K562 (cell line): ENCODE measurements at regions not wholly inside any gene's neighbourhood (a gene's known extent, or its start where the extent isn't known, plus 50 kb on each side); places are given as distances from the start of the nearest gene placed in this dataset.

ENCODE experiments used
- ATAC-seq: fragments of 200-7000 bp; cut with Tn5 transposase; 3 replicates; pipeline ENCODE4 v1.9.1; 2020; ENCODE audit warnings: moderate library complexity
- BruUV-seq: library from RNA; stranded (reverse); fragments of 400-500 nt; replicated peaks from 2 replicates; lab custom pipeline; 2021; lab: Mats Ljungman, UMichigan
- CTCF ChIA-PET: fragments of 300-600 bp; formaldehyde crosslinking; extraction: SDS; loops from one replicate; lab custom pipeline; 2021; ENCODE audit warnings: low intra/inter-chr PET ratio; lab: Yijun Ruan, JAX
- POLR2A ChIA-PET: fragments of 300-600, 350-650 bp; sonication (Branson Sonifier 250); formaldehyde crosslinking; extraction: SDS; loops from one replicate; lab custom pipeline; 2021; ENCODE audit warnings: antibody characterized with exemption, inconsistent platforms; lab: Yijun Ruan, JAX
- DNase-seq, 4 experiments: peaks; one replicate each; pipeline versions ENCODE4 v3.0.0 to v3.0.0-alpha.2; 2011 to 2018; ENCODE audit warnings: low spot score in 3 of 4, mixed read lengths in 3 of 4; ENCODE audit errors: extremely low read depth in 1 of 4
- FAIRE-seq: peaks from 2 replicates; lab custom pipeline; 2011; peaks lifted over from hg19 to GRCh38; lab: Jason Lieb, UNC
- H2AFZ ChIP-seq: 2 replicates; pipeline ENCODE4 v1.6.0; 2011; ENCODE audit warnings: low read depth, low read length, control low read depth, inconsistent platforms
- H3K27ac ChIP-seq: fragments of 200-600 bp; 3 replicates; pipeline ENCODE4 v1.8.0; 2011; ENCODE audit warnings: low read depth, mild to moderate bottlenecking, control low read depth, inconsistent platforms, low read length, moderate library complexity, mixed read lengths; ENCODE audit errors: extremely low read depth
- H3K27me3 ChIP-seq, 2 experiments: fragments of 300-600 bp in 1 of 2; 2 replicates in 1 of 2; 3 replicates in 1 of 2; pipeline versions ENCODE4 v1.6.0 to v1.8.0; 2011; ENCODE audit warnings: inconsistent platforms in 2 of 2, low read length in 2 of 2, mild to moderate bottlenecking in 1 of 2, mixed read lengths in 1 of 2, moderate library complexity in 1 of 2; ENCODE audit not compliant: control insufficient read depth in 2 of 2, insufficient read depth in 2 of 2
- H3K36me3 ChIP-seq: fragments of 300-600 bp; 3 replicates; pipeline ENCODE4 v1.8.0; 2011; ENCODE audit warnings: mild to moderate bottlenecking, low read length, inconsistent platforms; ENCODE audit not compliant: control insufficient read depth, insufficient read depth
- H3K4me1 ChIP-seq, 2 experiments: fragments of 200-600 bp in 1 of 2; replicated peaks in 1 of 2; 2 replicates in 1 of 2; 3 replicates in 1 of 2; pipeline versions ENCODE4 v1.5.1 to v1.8.0; 2011; ENCODE audit warnings: inconsistent platforms in 2 of 2, low read length in 2 of 2, mild to moderate bottlenecking in 1 of 2, mixed read lengths in 1 of 2, moderate library complexity in 1 of 2; ENCODE audit not compliant: control insufficient read depth in 2 of 2, insufficient read depth in 2 of 2
- H3K4me2 ChIP-seq: 2 replicates; pipeline ENCODE4 v1.6.1; 2011; ENCODE audit warnings: low read length, control low read depth, inconsistent platforms, mixed read lengths; ENCODE audit not compliant: insufficient read depth
- H3K4me3 ChIP-seq: fragments of 200-600 bp; sonication (generic), shearing (Covaris generic); 2 replicates; pipeline ENCODE4 v1.5.1; 2016; ENCODE audit warnings: control low read depth, inconsistent platforms
- H3K79me2 ChIP-seq: fragments of 200-600 bp; 3 replicates; pipeline ENCODE4 v1.8.0; 2011; ENCODE audit warnings: low read length, inconsistent platforms; ENCODE audit not compliant: control insufficient read depth, insufficient read depth
- H3K9ac ChIP-seq, 2 experiments: 2 replicates each; pipeline versions ENCODE4 v1.6.0 to v1.6.1; 2011; ENCODE audit warnings: low read depth in 2 of 2, low read length in 2 of 2, control low read depth in 1 of 2, inconsistent platforms in 1 of 2, mild to moderate bottlenecking in 1 of 2, mixed read lengths in 1 of 2; ENCODE audit not compliant: insufficient read depth in 1 of 2
- H3K9me1 ChIP-seq: one replicate; pipeline ENCODE4 v1.6.0; 2011; ENCODE audit warnings: inconsistent platforms, mild to moderate bottlenecking, low read length, moderate library complexity; ENCODE audit not compliant: control insufficient read depth, insufficient read depth
- H3K9me3 ChIP-seq: replicated peaks from 2 replicates; pipeline ENCODE4 v1.5.1; 2011; ENCODE audit warnings: low read depth, low read length, inconsistent platforms; ENCODE audit not compliant: control insufficient read depth, insufficient read depth
- H4K20me1 ChIP-seq: replicated peaks from 2 replicates; pipeline ENCODE4 v1.6.1; 2011; ENCODE audit warnings: low read length, inconsistent platforms, mixed read lengths; ENCODE audit not compliant: control insufficient read depth, insufficient read depth
- BRF1 ChIP-seq: IDR thresholded peaks from 3 replicates; pipeline ENCODE4 v1.6.1; 2011; ENCODE audit warnings: borderline replicate concordance, mild to moderate bottlenecking; ENCODE audit not compliant: insufficient read length; ENCODE audit errors: extremely low read depth
- C11orf30 ChIP-seq: fragments of 450-650 bp; IDR thresholded peaks from 2 replicates; pipeline ENCODE4 v1.6.1; 2016; ENCODE audit warnings: low read depth, mild to moderate bottlenecking
- CBFA2T3 ChIP-seq: fragments of 450-650 bp; IDR thresholded peaks from 2 replicates; pipeline ENCODE4 v1.6.1; 2017
- CBX2 ChIP-seq: fragments of 200-600 bp; sonication (generic); IDR thresholded peaks from one replicate; pipeline ENCODE4 v1.6.1; 2012; ENCODE audit warnings: mild to moderate bottlenecking, low read length, inconsistent platforms; ENCODE audit not compliant: insufficient read depth, poor library complexity, severe bottlenecking
- GATAD2A ChIP-seq: fragments of 450-650 bp; IDR thresholded peaks from 2 replicates; pipeline ENCODE4 v1.6.1; 2017
- HNRNPL ChIP-seq: fragments of 200-400 bp; formaldehyde crosslinking; IDR thresholded peaks from 2 replicates; pipeline ENCODE4 v1.6.1; 2017; ENCODE audit warnings: low read depth, mild to moderate bottlenecking, low read length
- MCM7 ChIP-seq, 2 experiments: fragments of 450-650 bp; IDR thresholded peaks; 2 replicates each; pipeline ENCODE4 v1.6.1; 2016 to 2018
- MTF1 ChIP-seq: fragments of 250-450 bp; sonication (Bioruptor Pico); IDR thresholded peaks from 2 replicates; pipeline ENCODE4 v1.9.0; 2021; ENCODE audit warnings: moderate library complexity, mild to moderate bottlenecking, inconsistent platforms, borderline replicate concordance
- NCOA6 ChIP-seq: fragments of 450-650 bp; IDR thresholded peaks from 2 replicates; pipeline ENCODE4 v1.6.1; 2017; ENCODE audit warnings: mild to moderate bottlenecking
- RBM39 ChIP-seq: fragments of 200-400 bp; formaldehyde crosslinking; optimal IDR thresholded peaks from 2 replicates; pipeline ENCODE3; 2018; ENCODE audit warnings: low read depth, low read length
- SAFB2 ChIP-seq: fragments of 200-400 bp; formaldehyde crosslinking; IDR thresholded peaks from 2 replicates; pipeline ENCODE4 v1.6.1; 2018; ENCODE audit warnings: borderline replicate concordance, low read length, low read depth, moderate library complexity; ENCODE audit not compliant: severe bottlenecking
- SMARCA4 ChIP-seq: fragments of 450-650 bp; IDR thresholded peaks from 2 replicates; pipeline ENCODE4 v1.6.1; 2016
- SOX6 ChIP-seq: fragments of 450-650 bp; IDR thresholded peaks from 2 replicates; pipeline ENCODE4 v1.6.1; 2014; ENCODE audit warnings: mild to moderate bottlenecking
- TAL1 ChIP-seq: fragments of 450-650 bp; IDR thresholded peaks from 2 replicates; pipeline ENCODE4 v1.6.1; 2016; ENCODE audit warnings: mild to moderate bottlenecking
- ZNF217 ChIP-seq: sonication (generic); formaldehyde crosslinking; IDR thresholded peaks from 2 replicates; pipeline ENCODE4 v1.8.0; 2022; ENCODE audit warnings: mild to moderate bottlenecking, missing genetic modification reagents
- ZNF274 ChIP-seq: IDR thresholded peaks from 2 replicates; pipeline ENCODE4 v1.6.1; 2011; ENCODE audit warnings: low read depth, mild to moderate bottlenecking, low read length, moderate library complexity, borderline replicate concordance
- ZNF316 ChIP-seq: fragments of 450-650 bp; IDR thresholded peaks from 2 replicates; pipeline ENCODE4 v1.6.1; 2016
- ZNF445 ChIP-seq: fragments of 250-450 bp; sonication (Bioruptor Pico); IDR thresholded peaks from 2 replicates; pipeline ENCODE4 v1.4.0; 2020; ENCODE audit warnings: low read depth, mild to moderate bottlenecking, moderate library complexity
- ZNF561 ChIP-seq: fragments of 450-650 bp; formaldehyde crosslinking; conservative IDR thresholded peaks from 2 replicates; pipeline ENCODE4 v1.4.0; 2020; ENCODE audit warnings: mild to moderate bottlenecking, moderate library complexity
- WGBS: fragments of 100-300 bp; shearing (Covaris generic); methylation state at CpG from one replicate; pipeline ENCODE4 v1.1.6; 2016; ENCODE audit warnings: low coverage, mixed read lengths; ENCODE audit not compliant: insufficient coverage; ENCODE audit errors: missing lambda C conversion rate; 5-methylcytosine and 5-hydroxymethylcytosine counted together
- in situ Hi-C: fragments of 300-500 bp; cut with MboI; formaldehyde crosslinking; loops from 4 replicates; pipeline ENCODE4 v1.15.0; 2018; ENCODE audit warnings: inconsistent platforms, mixed read lengths
- intact Hi-C: fragments of 100-400 bp; cut with micrococcal nuclease; formaldehyde crosslinking; loops from 2 replicates; pipeline ENCODE4 v1.14.2; 2022
- TF ChIP-seq, protein P1 (sequence below): fragments of 250-450 bp; sonication (Bioruptor Pico); IDR thresholded peaks from 2 replicates; pipeline ENCODE4 v1.5.0; 2021
- TF ChIP-seq, protein P2 (sequence below): fragments of 250-450 bp; sonication (Bioruptor Pico); IDR thresholded peaks from 2 replicates; pipeline ENCODE4 v1.5.0; 2020; ENCODE audit warnings: mild to moderate bottlenecking, borderline replicate concordance
- TF ChIP-seq, protein P3 (sequence below): fragments of 200-800 bp; sonication (Bioruptor generic); IDR thresholded peaks from 2 replicates; pipeline ENCODE4 v1.6.1; 2017; ENCODE audit warnings: missing genetic modification characterization, missing compliant biosample characterization

DNA sequence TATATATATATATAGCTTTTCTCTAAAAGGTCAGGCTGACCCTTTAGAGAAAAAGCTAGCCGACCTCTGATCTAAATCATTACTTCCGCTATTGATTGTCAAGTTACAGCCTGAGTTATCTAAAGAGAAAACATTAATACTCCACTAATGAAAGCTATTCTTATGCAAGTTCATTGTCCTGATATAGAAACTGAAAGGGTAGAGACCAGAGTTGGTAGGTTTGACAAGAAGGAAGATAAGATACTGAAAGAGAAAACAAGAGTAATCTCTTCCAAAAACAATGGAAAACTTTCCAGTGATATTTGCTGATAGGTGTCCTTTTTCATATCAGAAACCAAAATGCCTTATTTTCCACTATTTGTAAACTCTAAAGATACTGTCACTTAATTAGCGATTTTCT lies 62.8 kb upstream of the SLC39A10 start:
- CTCF ChIA-PET = no interaction called here
- H3K79me2 ChIP-seq = no peaks in the 10 kb centered on the region
- TF ChIP-seq HNRNPL = no peak
- no peak for TF ChIP-seq ZNF445
- TF ChIP-seq ZNF274 = no peak
- TF ChIP-seq SMARCA4 = no peak
- TF ChIP-seq, protein P1, sequence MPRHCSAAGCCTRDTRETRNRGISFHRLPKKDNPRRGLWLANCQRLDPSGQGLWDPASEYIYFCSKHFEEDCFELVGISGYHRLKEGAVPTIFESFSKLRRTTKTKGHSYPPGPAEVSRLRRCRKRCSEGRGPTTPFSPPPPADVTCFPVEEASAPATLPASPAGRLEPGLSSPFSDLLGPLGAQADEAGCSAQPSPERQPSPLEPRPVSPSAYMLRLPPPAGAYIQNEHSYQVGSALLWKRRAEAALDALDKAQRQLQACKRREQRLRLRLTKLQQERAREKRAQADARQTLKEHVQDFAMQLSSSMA (CRISPR knock-in tag) = no peak
- no peak for TF ChIP-seq SAFB2
- TF ChIP-seq RBM39 = no peak
- no peak for TF ChIP-seq CBX2
- TF ChIP-seq ZNF561 (CRISPR knock-in tag) = no peak
- no peak for TF ChIP-seq MTF1 (CRISPR knock-in tag)
- TF ChIP-seq ZNF316 = peak; percentile 34; the same call in 1 of the 2 replicates
- TF ChIP-seq MCM7 (IDR thresholded peaks at IDR 0.05) = no peak
- peak; percentile 31; the same call in 1 of the 2 replicates for TF ChIP-seq TAL1
- TF ChIP-seq C11orf30 = 0 out of 2 replicates have a peak, but pooled peaks have one; percentile 34
- no peak for TF ChIP-seq ZNF217 (CRISPR knock-in tag)
- peak; percentile 34; the same call in 1 of the 2 replicates for TF ChIP-seq CBFA2T3
- TF ChIP-seq, protein P2, sequence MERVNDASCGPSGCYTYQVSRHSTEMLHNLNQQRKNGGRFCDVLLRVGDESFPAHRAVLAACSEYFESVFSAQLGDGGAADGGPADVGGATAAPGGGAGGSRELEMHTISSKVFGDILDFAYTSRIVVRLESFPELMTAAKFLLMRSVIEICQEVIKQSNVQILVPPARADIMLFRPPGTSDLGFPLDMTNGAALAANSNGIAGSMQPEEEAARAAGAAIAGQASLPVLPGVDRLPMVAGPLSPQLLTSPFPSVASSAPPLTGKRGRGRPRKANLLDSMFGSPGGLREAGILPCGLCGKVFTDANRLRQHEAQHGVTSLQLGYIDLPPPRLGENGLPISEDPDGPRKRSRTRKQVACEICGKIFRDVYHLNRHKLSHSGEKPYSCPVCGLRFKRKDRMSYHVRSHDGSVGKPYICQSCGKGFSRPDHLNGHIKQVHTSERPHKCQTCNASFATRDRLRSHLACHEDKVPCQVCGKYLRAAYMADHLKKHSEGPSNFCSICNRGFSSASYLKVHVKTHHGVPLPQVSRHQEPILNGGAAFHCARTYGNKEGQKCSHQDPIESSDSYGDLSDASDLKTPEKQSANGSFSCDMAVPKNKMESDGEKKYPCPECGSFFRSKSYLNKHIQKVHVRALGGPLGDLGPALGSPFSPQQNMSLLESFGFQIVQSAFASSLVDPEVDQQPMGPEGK (CRISPR knock-in tag) = no peak
- TF ChIP-seq, protein P3, sequence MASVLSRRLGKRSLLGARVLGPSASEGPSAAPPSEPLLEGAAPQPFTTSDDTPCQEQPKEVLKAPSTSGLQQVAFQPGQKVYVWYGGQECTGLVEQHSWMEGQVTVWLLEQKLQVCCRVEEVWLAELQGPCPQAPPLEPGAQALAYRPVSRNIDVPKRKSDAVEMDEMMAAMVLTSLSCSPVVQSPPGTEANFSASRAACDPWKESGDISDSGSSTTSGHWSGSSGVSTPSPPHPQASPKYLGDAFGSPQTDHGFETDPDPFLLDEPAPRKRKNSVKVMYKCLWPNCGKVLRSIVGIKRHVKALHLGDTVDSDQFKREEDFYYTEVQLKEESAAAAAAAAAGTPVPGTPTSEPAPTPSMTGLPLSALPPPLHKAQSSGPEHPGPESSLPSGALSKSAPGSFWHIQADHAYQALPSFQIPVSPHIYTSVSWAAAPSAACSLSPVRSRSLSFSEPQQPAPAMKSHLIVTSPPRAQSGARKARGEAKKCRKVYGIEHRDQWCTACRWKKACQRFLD (CRISPR knock-in tag) = no peak
- no peak for TF ChIP-seq NCOA6
- no peak for TF ChIP-seq BRF1
- peak; percentile 70 for TF ChIP-seq SOX6
- TF ChIP-seq GATAD2A = no peak

More for the DNA sequence above, 62.8 kb upstream of the SLC39A10 start:
- H3K36me3 ChIP-seq = no peaks in the 10 kb centered on the region
- BruUV-seq = no TSS peak
- ATAC-seq (no peak), DNase-seq (no peak), FAIRE-seq (no peak)
- H3K27me3 ChIP-seq = no peaks in the 10 kb centered on the region
- H3K9ac ChIP-seq = peak overlapping the region in 1 of 2 experiments; percentile 50; a peak in 1 of 4 replicates
- in situ Hi-C loops = no loop called here
- H3K4me2 ChIP-seq = no peak overlapping the region
- 6% methylated on average over 3 of the region's 3 CpGs for WGBS
- H3K27ac ChIP-seq = no peak overlapping the region; the same call in 2 of the 3 replicates
- peaks cover 11 to 23% of the 10 kb centered on the region in 2 experiments; a peak in 4 of 5 replicates for H3K4me1 ChIP-seq
- no peaks in the 10 kb centered on the region; the same call in none of the 2 replicates for H3K9me3 ChIP-seq
- H4K20me1 ChIP-seq = no peaks in the 10 kb centered on the region
- intact Hi-C loops = no loop called here
- no peaks in the 10 kb centered on the region for H3K9me1 ChIP-seq
- H2AFZ ChIP-seq = no peak overlapping the region
- POLR2A ChIA-PET = interaction anchor here (0.8 to 0.9 kb wide), 2 partner anchors 32 to 104 kb away, joined by 3 to 4 read pairs; no protein-coding TSS in a partner anchor
- no peak overlapping the region for H3K4me3 ChIP-seq
